HG03060 (cell line): ENCODE measurements at regions not wholly inside any gene's neighbourhood (a gene's known extent, or its start where the extent isn't known, plus 50 kb on each side); places are given as distances from the start of the nearest gene placed in this dataset.
"Not testable (repeated sequence)": the region's sequence is repeated elsewhere in the genome, so short reads cannot be mapped to it uniquely, and the experiment has no call there.

Experiments used
- ATAC-seq: cut with Tn5 transposase; IDR thresholded peaks from one replicate; pipeline ENCODE4 v1.9.1; 2021; ENCODE audit warnings: low read depth, moderate number of reproducible peaks; ENCODE audit not compliant: unreplicated experiment

DNA sequence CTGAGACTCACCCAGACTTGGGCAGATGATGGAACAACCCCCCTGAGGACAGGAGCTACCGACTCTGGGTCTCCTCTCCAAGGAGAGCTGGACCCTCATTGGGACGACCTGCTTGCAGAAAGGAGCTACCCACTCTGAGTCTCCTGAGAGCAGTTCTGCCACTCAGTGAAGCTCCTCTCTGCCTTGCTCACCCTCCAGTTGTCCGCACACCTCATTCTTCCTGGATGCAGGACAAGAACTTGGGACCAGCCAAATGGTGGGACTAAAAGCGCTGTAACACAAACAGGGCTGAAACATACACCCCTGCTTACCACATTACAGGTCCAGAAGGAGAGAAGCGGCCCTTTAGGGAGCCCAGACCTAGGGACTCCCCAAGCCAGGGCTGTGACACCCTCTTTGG lies 124.9 kb upstream of the CCDC150 start:
- ATAC-seq, result no peak

DNA sequence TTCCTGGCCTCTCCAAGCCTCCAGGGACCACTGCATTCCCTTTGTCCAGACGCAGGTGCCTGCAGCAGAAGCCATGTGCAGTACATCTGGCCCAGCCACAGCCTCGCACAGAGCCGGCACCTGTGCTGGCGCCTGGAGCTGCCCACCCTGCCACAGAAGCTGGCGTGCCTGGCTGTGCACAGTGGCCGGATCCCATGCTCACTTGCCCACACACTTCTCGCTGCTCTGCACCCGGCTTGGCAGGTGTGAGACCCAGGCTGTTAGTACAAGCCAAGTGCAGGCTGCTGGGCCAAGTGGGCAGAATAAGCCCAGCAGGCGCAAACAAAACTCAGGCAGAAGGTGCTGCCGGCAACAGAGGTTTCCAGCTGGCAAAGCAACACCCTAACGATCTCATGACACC lies 124.5 kb upstream of the CCDC150 start:
- ATAC-seq, result no peak

DNA sequence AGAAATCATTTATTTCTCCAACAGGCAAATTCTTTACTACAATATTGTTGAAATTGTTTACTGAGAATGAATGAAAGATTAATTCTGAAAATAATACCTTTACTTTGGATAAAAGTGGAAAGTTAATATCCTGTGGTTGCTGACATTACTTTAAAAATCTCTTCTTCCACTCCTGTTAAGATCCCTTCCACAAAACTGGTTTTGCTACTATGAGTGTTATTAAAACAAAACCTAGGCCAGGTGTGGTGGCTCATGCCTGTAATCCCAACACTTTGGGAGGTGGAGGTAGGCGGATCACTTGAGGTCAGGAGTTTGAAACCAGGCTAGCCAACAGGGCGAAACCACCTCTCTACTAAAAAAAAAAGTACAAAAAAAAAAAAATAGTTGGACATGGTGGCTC lies 123.9 kb upstream of the CCDC150 start:
- ATAC-seq, result no peak

DNA sequence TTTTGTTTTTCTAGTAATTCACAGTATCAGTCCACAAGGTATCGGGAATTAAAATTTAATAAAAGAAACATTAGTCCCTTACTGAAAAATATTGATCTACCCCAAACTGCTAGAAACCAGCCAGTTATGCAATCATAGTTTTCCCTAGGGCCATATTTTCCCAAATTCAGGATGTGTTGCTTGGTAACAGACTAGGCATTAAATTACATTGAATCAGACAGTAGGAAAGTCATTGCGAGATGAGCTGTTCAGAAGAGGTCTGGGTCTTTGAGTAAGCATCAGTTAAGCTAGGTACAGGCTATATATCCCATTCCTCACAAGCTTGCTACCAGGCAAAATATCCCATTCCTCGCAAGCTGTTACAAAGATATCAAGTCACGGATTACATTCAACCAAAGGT lies 123.0 kb upstream of the CCDC150 start:
- no peak for ATAC-seq

DNA sequence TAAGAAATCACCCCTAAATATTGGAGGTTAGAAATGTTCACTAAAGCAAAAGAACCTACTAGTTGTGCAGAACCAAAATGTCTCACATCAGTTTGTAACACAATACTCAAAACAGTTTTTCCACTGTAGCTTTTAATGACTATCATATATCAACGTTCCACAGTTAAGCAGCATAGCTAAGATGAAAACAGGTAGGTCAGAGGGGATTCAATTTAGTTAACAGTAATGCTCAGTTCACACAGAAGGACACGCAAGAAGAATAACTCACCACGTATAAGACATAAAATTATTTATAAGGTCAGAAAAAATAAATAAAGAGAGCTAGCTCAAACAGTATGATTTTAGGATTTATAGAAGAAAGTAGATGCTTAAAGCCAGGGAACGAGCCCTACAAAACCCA lies 118.9 kb upstream of the CCDC150 start:
- ATAC-seq, result no peak

DNA sequence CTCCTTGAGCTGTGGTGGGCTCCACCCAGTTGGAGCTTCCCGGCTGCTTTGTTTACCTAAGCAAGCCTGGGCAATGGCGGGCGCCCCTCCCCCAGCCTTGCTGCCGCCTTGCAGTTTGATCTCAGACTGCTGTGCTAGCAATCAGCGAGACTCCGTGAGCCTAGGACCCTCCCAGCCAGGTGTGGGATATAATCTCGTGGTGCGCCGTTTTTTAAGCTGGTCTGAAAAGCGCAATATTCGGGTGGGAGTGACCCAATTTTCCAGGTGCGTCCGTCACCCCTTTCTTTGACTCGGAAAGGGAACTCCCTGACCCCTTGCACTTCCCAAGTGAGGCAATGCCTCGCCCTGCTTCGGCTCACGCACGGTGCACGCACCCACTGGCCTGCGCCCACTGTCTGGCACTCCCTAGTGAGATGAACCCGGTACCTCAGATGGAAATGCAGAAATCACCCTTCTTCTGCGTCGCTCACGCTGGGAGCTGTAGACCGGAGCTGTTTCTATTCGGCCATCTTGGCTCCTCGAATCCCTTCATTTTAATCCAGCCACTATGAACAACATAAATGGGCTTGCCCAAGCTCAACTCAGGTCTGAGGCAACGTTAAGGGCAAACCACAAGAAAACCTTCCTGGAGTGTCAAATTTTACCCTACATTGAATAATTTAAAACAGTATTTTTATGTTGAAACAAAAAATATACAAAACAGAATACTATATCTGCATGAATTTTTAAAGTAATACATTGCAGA lies 112.4 kb upstream of the CCDC150 start:
- not testable (repeated sequence) for ATAC-seq

DNA sequence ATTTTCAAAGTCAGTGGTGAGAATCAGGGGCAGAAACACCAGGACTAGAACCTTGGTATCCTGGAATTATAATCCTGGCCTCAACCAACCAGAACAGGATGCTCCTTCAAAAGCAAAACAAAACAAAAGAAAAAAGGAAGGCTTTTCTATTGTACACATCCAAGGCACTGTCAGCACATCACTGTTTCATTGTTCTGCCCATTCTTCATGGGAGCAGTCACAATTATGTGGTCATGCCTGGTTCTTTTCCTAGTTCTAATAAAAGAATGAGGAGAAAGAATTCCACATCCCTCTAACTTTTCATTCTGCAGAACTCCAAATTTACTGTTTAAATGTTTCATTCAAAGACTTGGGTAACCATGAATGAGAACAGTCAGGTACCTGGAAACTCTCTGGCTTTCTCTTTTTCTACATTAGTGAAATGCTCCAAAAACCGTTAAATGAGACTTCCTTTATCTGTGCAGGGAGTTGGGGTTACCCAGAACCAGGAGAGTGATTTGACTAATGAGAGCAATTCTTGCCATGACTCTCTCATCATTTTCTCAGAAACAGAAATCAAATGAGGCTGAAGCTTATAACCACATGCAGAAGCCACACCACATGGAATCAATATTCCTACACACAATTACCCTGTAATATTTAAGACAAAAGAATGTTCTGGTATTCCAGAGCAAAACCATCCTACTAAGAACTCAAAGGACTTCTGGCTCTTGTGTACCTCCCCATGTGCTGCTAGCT lies 110.9 kb upstream of the CCDC150 start:
- no peak for ATAC-seq

DNA sequence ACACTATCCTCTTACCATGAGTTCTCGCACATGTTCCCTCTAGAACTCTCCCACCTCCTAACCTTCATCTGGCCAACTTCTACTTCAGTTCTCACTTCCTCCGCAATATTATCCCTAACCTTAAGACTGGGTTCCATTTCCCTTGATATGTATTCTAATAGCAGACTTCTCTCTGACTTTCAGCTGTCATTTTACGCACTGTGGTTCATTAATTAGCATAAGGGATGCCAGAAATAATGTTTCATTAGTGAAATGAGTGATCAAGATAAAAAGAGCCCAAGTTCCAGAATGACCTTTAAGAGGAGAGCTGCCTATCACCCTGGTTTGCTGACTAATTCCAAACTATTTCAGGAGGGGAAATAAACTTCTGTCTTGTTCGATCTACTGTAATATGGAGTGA lies 108.6 kb upstream of the CCDC150 start:
- no peak for ATAC-seq

DNA sequence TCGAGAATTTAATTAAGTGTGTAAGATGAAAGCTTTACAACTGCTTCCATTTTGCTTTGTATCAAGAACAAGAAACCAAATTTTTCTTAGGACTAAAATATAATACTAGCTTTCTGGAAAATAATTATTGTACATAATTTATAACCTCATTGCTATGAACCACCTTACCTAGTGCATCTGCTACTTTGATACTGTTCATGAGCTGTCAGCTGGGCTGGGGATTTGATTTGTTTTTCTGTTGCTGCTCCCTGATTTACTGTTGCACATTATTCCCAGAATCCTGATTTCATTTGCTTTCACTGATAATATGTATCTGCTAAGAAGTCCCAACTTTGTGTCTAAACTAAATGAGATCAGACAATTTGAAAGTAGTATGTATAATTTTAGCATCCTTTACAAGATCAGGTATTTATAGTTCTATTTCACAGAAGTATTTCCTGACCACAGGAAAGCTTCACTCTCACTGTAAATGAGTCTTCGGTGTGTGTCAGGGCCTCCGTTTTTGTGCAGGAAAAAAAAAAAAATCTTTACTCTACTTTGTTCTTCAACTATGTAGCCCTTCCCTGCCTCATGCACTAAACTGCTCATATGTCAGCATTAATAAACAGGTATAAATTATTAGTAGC lies 105.6 kb upstream of the CCDC150 start:
- ATAC-seq, result no peak

DNA sequence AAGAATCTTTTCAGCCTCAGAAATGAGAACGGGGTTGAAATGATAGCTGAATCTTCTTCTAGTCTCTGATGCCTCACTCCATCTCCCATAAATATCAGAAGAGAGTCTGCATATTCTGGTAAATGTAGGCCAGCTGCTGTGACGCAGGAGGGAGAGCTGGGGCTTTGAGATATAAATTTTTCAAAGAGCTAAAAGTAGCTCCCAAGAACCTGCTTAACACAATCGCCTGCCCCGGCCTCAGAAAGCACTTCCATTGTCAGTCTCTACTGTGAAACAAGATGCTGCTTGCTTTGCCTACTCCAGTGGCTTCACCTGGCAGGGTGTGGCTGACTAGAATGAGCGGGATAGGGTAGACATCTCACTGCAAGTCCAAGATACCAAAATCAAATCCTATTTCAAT lies 105.0 kb upstream of the CCDC150 start:
- ATAC-seq, result no peak

DNA sequence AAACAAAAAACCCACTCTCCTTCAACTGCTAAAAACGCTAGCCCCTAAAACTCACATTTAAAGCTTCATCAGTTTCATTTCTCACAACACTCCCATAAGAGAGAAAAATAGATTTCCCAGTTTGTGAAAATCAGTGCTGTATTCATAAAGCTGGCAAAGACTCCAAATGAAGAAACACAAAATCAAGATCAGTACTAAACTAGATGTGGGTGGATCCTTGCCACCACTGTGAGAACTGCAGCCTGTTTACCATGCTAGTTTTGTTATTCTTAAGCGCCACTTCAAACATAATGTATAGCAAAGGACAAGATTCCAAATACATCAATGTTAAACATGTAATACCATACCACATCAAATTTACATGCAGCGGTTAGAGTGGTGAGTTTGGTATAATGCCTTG lies 104.5 kb upstream of the CCDC150 start:
- no peak for ATAC-seq

DNA sequence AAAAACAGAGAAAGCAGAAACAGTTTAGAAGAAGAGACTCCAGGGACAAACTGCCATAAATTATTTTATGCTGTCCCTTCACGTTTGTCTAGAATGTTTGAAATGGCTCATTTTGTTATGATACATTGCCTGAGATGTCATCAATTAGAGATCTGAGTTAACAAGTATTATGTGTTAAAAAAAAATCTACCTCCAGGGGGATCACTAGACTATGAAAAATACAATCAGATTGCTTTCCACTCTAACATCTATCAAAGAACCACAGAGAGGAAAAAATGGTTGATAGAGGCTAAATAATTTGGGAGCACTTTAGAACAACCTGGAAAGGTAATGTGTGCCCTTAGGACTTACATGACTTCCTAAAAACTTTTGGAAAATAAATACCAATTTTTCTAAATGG lies 103.8 kb upstream of the CCDC150 start:
- no peak for ATAC-seq

DNA sequence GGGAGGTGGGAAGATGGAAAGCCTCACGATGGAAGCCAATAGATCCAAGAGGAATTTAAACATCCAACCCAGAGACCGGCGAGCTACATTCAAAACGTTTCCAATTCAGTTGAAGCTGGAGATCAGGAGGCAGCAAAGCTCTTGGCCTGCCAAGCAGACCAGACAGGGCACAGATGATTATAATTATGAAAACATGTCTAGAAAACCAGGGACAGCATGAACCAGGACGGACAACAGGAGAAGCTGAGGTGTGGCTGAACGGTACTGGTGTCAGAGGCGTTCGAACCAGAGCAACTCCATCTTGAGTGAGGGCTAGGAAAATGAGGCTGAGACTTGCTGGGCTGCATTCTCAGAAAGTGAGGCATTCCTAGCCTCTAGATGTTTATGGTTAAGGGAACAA lies 102.2 kb upstream of the CCDC150 start:
- ATAC-seq, result no peak

DNA sequence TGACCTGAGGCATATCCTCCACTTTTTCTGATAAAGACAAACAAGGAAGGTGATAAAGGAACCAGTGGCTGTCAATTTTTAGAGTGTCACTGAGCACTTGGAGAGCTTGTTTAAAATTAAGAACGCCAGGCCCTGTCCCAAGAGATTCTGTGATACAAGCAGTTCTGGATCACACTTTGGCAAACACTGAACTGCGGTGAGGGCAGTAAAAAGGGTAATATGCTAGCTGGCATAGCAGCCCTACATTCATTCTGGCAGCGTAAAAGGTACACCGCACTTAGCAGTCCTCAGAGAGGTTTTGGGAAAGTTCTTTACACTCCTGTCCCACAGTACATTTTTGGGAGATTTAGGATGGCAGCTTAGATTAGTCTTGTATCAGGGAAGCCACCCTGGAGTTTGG lies 101.3 kb upstream of the CCDC150 start:
- no peak for ATAC-seq

DNA sequence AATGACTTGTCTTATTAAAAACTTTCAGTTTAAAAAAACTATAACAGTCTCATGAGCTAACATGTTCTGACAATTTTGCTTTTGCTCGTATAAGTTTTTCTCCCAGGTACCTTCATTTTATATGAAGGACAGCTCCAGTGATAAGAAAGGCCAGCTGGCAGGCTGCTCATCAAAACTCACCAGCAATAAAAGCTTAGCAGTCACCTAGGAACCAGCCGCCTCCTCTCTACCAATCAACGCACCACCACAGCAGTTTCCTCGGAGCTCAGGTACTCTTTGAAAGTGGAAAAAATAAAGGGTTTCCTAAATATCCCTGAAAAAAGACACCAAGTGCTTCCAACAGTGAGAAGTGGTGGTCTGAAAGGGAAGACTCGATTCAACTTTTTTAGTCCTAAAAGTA lies 100.9 kb upstream of the CCDC150 start:
- no peak for ATAC-seq

DNA sequence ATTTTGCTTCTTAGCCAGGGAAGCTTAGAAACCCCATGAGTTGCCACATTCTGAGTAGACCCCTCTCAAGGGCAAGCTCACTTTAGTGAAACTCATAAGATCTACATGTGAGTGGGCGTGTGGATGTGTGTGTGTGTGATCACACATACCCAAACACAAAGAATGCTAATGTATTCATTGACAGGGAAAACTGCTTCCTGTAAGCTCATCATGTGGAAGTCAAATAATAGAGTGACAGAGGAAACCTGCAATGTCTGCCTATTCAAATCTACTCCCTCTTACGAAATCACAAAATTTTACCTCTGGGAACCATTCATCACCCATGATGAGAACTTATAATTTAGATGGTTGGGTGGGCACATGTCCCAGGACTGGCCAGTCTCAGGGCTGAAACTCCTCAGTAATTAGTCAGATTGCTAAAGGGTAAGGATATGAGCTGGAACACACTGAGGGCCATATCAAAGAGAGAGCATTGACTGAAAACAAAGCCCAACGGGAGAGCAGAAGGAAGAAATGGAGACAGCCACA lies 94.5 kb upstream of the CCDC150 start:
- ATAC-seq, result no peak

DNA sequence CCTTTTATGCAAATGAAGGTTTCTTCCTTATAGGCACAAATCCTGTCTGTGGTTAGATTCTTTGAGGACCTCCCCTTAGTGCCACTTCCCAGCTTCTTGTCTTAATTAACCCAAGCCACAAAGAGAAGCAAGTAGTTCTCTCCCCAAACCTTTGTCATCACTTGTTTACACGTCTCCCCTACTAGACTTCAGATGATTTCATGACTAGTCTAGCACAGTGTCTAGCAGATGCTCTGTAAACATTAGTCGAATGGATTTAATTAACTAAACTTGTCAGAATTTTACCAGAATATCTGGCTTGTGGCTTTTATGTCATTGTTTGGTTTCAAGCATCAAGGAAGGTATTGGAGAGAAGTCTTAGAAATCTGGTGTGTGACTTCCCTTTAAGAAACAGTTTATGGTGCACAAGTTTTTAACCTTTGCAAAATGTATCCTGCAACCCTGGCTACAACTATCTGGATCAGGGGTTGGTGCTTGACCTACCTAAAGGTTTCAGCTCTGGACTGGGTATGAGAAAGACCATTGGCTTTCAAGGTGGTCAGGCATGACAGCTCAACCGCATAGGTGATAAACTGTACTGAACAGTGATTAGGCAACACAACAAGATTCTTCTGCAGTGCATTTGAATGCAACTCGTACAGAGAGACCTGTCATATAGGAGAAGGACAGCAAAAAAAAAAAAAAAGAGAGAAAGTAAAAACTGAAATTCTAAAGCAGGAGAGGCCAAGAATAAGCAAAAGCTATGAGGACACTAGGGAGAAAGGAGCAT lies 93.2 kb upstream of the CCDC150 start:
- ATAC-seq, result no peak

DNA sequence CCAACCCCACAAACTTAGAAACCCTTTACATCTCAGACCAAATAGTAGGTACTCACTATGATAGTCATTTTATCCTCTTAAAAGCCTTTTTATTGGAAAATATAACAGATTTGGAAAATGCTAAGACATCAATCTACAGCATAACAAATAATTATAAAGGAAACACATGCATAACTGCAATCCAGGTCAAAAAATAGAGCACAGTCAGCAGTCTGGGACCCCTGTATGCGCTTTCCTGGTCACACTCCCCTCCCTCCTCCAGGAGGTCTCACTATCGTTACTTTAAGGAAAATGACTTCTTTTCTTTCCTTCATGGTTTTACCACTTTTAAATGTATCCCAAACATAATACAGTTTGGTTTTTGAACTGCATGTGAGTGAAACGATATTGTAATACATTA lies 90.5 kb upstream of the CCDC150 start:
- ATAC-seq, result no peak

DNA sequence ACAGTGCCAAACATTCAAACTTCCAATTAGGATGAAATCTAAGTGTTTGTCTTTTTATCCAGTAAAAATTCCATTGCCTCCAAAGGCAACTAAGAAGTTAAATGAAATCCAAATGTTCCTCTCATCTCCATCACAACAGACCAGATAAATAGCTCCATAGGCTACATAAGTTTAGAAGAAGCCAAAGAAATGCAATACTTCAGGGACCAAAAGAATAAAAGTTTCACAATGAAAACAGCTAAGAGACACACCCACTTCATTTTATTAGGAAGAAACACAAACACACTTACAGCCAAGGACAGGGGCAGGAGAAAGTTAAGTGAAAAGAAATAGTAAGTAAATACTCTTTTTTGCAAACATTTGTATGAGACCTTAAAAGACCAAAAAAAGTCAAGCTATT lies 88.5 kb upstream of the CCDC150 start:
- ATAC-seq, result no peak

DNA sequence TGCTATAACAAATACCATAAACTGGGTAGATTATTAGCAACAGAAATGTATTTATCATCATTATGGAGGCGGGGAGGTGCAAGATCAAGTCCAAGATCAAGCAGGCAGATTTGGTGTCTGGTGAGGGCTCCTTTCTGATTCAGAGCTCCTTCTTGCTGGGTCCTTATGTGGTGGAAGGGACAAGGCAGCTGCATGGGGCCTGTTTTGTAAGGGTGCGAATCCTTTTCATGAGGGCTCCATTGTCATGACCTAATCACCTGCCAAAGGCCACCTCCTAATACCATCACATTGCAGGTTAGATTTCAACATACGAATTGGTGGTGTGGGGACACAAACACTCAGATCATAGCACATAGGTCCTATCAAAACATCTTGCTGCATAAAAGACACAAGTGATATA lies 84.4 kb upstream of the CCDC150 start:
- no peak for ATAC-seq

DNA sequence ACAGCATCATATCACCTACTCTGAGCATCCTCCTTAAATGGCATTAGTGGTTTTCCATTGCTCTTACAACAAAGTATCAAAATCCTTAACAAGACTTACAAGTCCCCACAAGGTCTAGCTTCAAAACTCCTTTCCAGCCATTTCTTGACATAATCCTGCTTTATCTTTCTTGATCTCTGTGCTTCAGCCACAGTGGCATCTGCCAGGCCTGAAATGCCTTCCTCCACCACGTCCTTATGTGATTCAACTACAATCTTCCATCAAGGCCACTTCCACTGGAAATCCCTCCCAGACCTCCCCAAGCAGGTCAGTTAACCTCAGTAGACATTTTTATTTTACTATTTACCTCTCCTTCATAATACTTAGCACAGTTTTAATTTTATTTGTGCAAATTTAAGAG lies 83.8 kb upstream of the CCDC150 start:
- ATAC-seq, result no peak
